ENCODE measurements at regions not wholly inside any gene's neighbourhood (a gene's known extent, or its start where the extent isn't known, plus 50 kb on each side); places are given as distances from the start of the nearest gene placed in this dataset.
"Not testable (repeated sequence)": the region's sequence is repeated elsewhere in the genome, so short reads cannot be mapped to it uniquely, and the experiment has no call there.

- DNase-seq = no peak
- Histone ChIP-seq H3K27me3 (ENCODE audit: control insufficient read depth, insufficient read depth, low read length) (no peaks in the 10 kb centered on the region), H3K4me3 (ENCODE audit: insufficient read depth, low read depth, low read length) (no peak overlapping the region), H3K36me3 (replicated peaks; ENCODE audit: control insufficient read depth, insufficient read depth, low read length) (no peaks in the 10 kb centered on the region)
Measured at GRCh38 chr17:54277868-54278267, 455.1 kb downstream of the KIF2B start.

GRCh38 chr17:54280741-54281140 lies 458.0 kb downstream of the KIF2B start:
- no peak for DNase-seq
- H3K4me3 ChIP-seq (ENCODE audit: insufficient read depth, low read depth, low read length) = no peak overlapping the region

GRCh38 chr17:54282886-54283285 lies 460.2 kb downstream of the KIF2B start:
- no peak for DNase-seq
- Histone ChIP-seq H3K27me3 (ENCODE audit: control insufficient read depth, insufficient read depth, low read length) (no peaks in the 10 kb centered on the region), H3K4me3 (ENCODE audit: insufficient read depth, low read depth, low read length) (no peak overlapping the region), H3K36me3 (replicated peaks; ENCODE audit: control insufficient read depth, insufficient read depth, low read length) (no peaks in the 10 kb centered on the region)

More at GRCh38 chr17:54280741-54281140, 458.0 kb downstream of the KIF2B start:
- Histone ChIP-seq H3K27me3 (ENCODE audit: control insufficient read depth, insufficient read depth, low read length) (no peaks in the 10 kb centered on the region), H3K36me3 (replicated peaks; ENCODE audit: control insufficient read depth, insufficient read depth, low read length) (no peaks in the 10 kb centered on the region)

- no peaks in the 10 kb centered on the region for H3K27me3 ChIP-seq (ENCODE audit: control insufficient read depth, insufficient read depth, low read length)
- no peaks in the 10 kb centered on the region for H3K36me3 ChIP-seq (replicated peaks; ENCODE audit: control insufficient read depth, insufficient read depth, low read length)
- H3K4me3 ChIP-seq (ENCODE audit: insufficient read depth, low read depth, low read length) = no peak overlapping the region
- DNase-seq = no peak
Measured at GRCh38 chr17:54307351-54307750, 484.6 kb downstream of the KIF2B start.

GRCh38 chr17:54324813-54325212 lies 502.1 kb downstream of the KIF2B start:
- no peaks in the 10 kb centered on the region for H3K36me3 ChIP-seq (replicated peaks; ENCODE audit: control insufficient read depth, insufficient read depth, low read length)
- no peaks in the 10 kb centered on the region for H3K27me3 ChIP-seq (ENCODE audit: control insufficient read depth, insufficient read depth, low read length)
- DNase-seq = no peak
- H3K4me3 ChIP-seq (ENCODE audit: insufficient read depth, low read depth, low read length) = no peak overlapping the region

- H3K4me3 ChIP-seq (ENCODE audit: insufficient read depth, low read depth, low read length) = no peak overlapping the region
- no peak for DNase-seq
- H3K36me3 ChIP-seq (replicated peaks; ENCODE audit: control insufficient read depth, insufficient read depth, low read length) = no peaks in the 10 kb centered on the region
- no peaks in the 10 kb centered on the region for H3K27me3 ChIP-seq (ENCODE audit: control insufficient read depth, insufficient read depth, low read length)
Measured at GRCh38 chr17:54339731-54340130, 517.0 kb downstream of the KIF2B start.

- no peaks in the 10 kb centered on the region for H3K27me3 ChIP-seq (ENCODE audit: control insufficient read depth, insufficient read depth, low read length)
- no peaks in the 10 kb centered on the region for H3K36me3 ChIP-seq (replicated peaks; ENCODE audit: control insufficient read depth, insufficient read depth, low read length)
- H3K4me3 ChIP-seq (ENCODE audit: insufficient read depth, low read depth, low read length) = no peak overlapping the region
- DNase-seq = no peak
Measured at GRCh38 chr17:54347495-54347894, 524.8 kb downstream of the KIF2B start.

GRCh38 chr17:54348234-54348633 lies 525.5 kb downstream of the KIF2B start:
- Histone ChIP-seq H3K4me3 (ENCODE audit: insufficient read depth, low read depth, low read length) (no peak overlapping the region), H3K36me3 (replicated peaks; ENCODE audit: control insufficient read depth, insufficient read depth, low read length) (no peaks in the 10 kb centered on the region), H3K27me3 (ENCODE audit: control insufficient read depth, insufficient read depth, low read length) (no peaks in the 10 kb centered on the region)
- DNase-seq = no peak

- no peak for DNase-seq
- H3K27me3 ChIP-seq (ENCODE audit: control insufficient read depth, insufficient read depth, low read length) = no peaks in the 10 kb centered on the region
- H3K4me3 ChIP-seq (ENCODE audit: insufficient read depth, low read depth, low read length) = no peak overlapping the region
- no peaks in the 10 kb centered on the region for H3K36me3 ChIP-seq (replicated peaks; ENCODE audit: control insufficient read depth, insufficient read depth, low read length)
Measured at GRCh38 chr17:54353789-54354525, 531.2 kb downstream of the KIF2B start.

- not testable (repeated sequence) for H3K4me3 ChIP-seq (ENCODE audit: insufficient read depth, low read depth, low read length)
Measured at GRCh38 chr17:54361073-54361472, 538.3 kb downstream of the KIF2B start.

GRCh38 chr17:54368906-54369305 lies 531.7 kb upstream of the TOM1L1 start:
- no peak for DNase-seq

More at GRCh38 chr17:54361073-54361472, 538.3 kb downstream of the KIF2B start:
- not testable (repeated sequence) for DNase-seq; H3K27me3 ChIP-seq (ENCODE audit: control insufficient read depth, insufficient read depth, low read length); H3K36me3 ChIP-seq (replicated peaks; ENCODE audit: control insufficient read depth, insufficient read depth, low read length)

GRCh38 chr17:54372069-54372749 lies 528.4 kb upstream of the TOM1L1 start:
- Histone ChIP-seq H3K4me3 (ENCODE audit: insufficient read depth, low read depth, low read length) (no peak overlapping the region), H3K36me3 (replicated peaks; ENCODE audit: control insufficient read depth, insufficient read depth, low read length) (no peaks in the 10 kb centered on the region), H3K27me3 (ENCODE audit: control insufficient read depth, insufficient read depth, low read length) (no peaks in the 10 kb centered on the region)
- DNase-seq = peak; percentile 7

More at GRCh38 chr17:54368906-54369305, 531.7 kb upstream of the TOM1L1 start:
- Histone ChIP-seq H3K36me3 (replicated peaks; ENCODE audit: control insufficient read depth, insufficient read depth, low read length) (no peaks in the 10 kb centered on the region), H3K4me3 (ENCODE audit: insufficient read depth, low read depth, low read length) (no peak overlapping the region), H3K27me3 (ENCODE audit: control insufficient read depth, insufficient read depth, low read length) (no peaks in the 10 kb centered on the region)

- H3K27me3 ChIP-seq (ENCODE audit: control insufficient read depth, insufficient read depth, low read length) = no peaks in the 10 kb centered on the region
- DNase-seq = no peak
- H3K36me3 ChIP-seq (replicated peaks; ENCODE audit: control insufficient read depth, insufficient read depth, low read length) = no peaks in the 10 kb centered on the region
- H3K4me3 ChIP-seq (ENCODE audit: insufficient read depth, low read depth, low read length) = no peak overlapping the region
Measured at GRCh38 chr17:54373970-54374369, 526.7 kb upstream of the TOM1L1 start.

- not testable (repeated sequence) for H3K4me3 ChIP-seq (ENCODE audit: insufficient read depth, low read depth, low read length); H3K36me3 ChIP-seq (replicated peaks; ENCODE audit: control insufficient read depth, insufficient read depth, low read length); H3K27me3 ChIP-seq (ENCODE audit: control insufficient read depth, insufficient read depth, low read length); DNase-seq
Measured at GRCh38 chr17:54376409-54376808, 524.2 kb upstream of the TOM1L1 start.

GRCh38 chr17:54381482-54381881 lies 519.2 kb upstream of the TOM1L1 start:
- Histone ChIP-seq H3K36me3 (replicated peaks; ENCODE audit: control insufficient read depth, insufficient read depth, low read length) (no peaks in the 10 kb centered on the region), H3K4me3 (ENCODE audit: insufficient read depth, low read depth, low read length) (no peak overlapping the region), H3K27me3 (ENCODE audit: control insufficient read depth, insufficient read depth, low read length) (no peaks in the 10 kb centered on the region)
- no peak for DNase-seq

Measured in H7 (cell line).